ENCODE measurements at regions not wholly inside any gene's neighbourhood (a gene's known extent, or its start where the extent isn't known, plus 50 kb on each side); places are given as distances from the start of the nearest gene placed in this dataset.
A peak's percentile ranks its signal among the peaks of the same experiment; 100 is the strongest.

GRCh38 chr10:64134676-64135075 is 613.5 kb downstream of the REEP3 start:
- Histone ChIP-seq H3K4me1 (peaks cover 6% of the 10 kb centered on the region), H3K4me3 (no peak overlapping the region), H3K27me3 (no peaks in the 10 kb centered on the region), H3K36me3 (no peaks in the 10 kb centered on the region), H3F3A (ENCODE audit: low read depth) (no peaks in the 10 kb centered on the region), H3K9ac (no peak overlapping the region), H3K4me2 (no peak overlapping the region), H2AFZ (replicated peaks) (no peak overlapping the region), H3K79me2 (ENCODE audit: low read depth) (no peaks in the 10 kb centered on the region), H3K9me3 (ENCODE audit: low read depth) (no peaks in the 10 kb centered on the region), H3K27ac (no peak overlapping the region), H4K20me1 (ENCODE audit: low read depth) (no peaks in the 10 kb centered on the region)
- no peak overlapping the region for H3K4me3 Mint-ChIP-seq
- H3K4me1 Mint-ChIP-seq = peaks cover 8% of the 10 kb centered on the region
- DNase-seq (ENCODE audit: low spot score) = no peak
- H3K9me3 Mint-ChIP-seq = no peaks in the 10 kb centered on the region
- peaks cover under 1% of the 10 kb centered on the region for H3K27me3 Mint-ChIP-seq (ENCODE audit: insufficient read depth, low read depth)
- H3K36me3 Mint-ChIP-seq = no peaks in the 10 kb centered on the region
- TF ChIP-seq CTCF (IDR thresholded peaks at IDR 0.05) (no peak), EZH2 (IDR thresholded peaks at IDR 0.05) (no peak), EZH2phosphoT487 (IDR thresholded peaks at IDR 0.05) (no peak)
- H3K27ac Mint-ChIP-seq = no peak overlapping the region

DNA sequence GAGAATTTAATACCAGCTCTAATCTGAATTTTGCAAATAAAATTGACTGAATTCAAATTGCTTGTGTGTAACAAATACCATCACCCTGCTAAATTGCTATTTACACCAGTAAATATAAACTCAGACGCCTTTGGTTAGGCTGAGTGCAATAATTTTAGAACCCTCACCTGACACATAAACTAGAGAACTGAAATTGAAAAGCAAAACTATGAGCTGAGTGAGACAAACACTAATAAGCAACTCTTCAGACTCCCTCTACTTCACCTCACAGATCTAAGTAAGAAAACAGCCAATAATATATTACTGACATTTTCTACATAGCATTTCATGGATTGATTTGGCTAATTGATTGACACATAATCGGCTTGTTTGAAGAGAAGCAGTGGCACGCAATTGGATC is 621.2 kb downstream of the REEP3 start:
- H3K36me3 ChIP-seq = no peaks in the 10 kb centered on the region
- peaks cover 11% of the 10 kb centered on the region for H3K9me3 Mint-ChIP-seq
- H3K4me3 ChIP-seq = no peak overlapping the region
- no peaks in the 10 kb centered on the region for H4K20me1 ChIP-seq (ENCODE audit: low read depth)
- no peaks in the 10 kb centered on the region for H3K36me3 Mint-ChIP-seq
- H3K4me2 ChIP-seq = no peak overlapping the region
- no peaks in the 10 kb centered on the region for H3F3A ChIP-seq (ENCODE audit: low read depth)
- no peak overlapping the region for H3K27ac ChIP-seq
- H3K79me2 ChIP-seq (ENCODE audit: low read depth) = no peaks in the 10 kb centered on the region
- H3K27me3 Mint-ChIP-seq (ENCODE audit: insufficient read depth, low read depth) = no peaks in the 10 kb centered on the region
- H3K4me1 Mint-ChIP-seq = peaks cover 11% of the 10 kb centered on the region
- DNase-seq (ENCODE audit: low spot score) = no peak
- peaks cover 8% of the 10 kb centered on the region for H3K4me1 ChIP-seq
- no peak overlapping the region for H3K4me3 Mint-ChIP-seq
- H2AFZ ChIP-seq (replicated peaks) = peak overlapping the region; percentile 23
- no peak overlapping the region for H3K27ac Mint-ChIP-seq
- no peak for TF ChIP-seq CTCF (IDR thresholded peaks at IDR 0.05)
- TF ChIP-seq EZH2 (IDR thresholded peaks at IDR 0.05) = no peak
- no peak for TF ChIP-seq EZH2phosphoT487 (IDR thresholded peaks at IDR 0.05)
- no peak overlapping the region for H3K9ac ChIP-seq
- no peaks in the 10 kb centered on the region for H3K27me3 ChIP-seq
- no peaks in the 10 kb centered on the region for H3K9me3 ChIP-seq (ENCODE audit: low read depth)

DNA sequence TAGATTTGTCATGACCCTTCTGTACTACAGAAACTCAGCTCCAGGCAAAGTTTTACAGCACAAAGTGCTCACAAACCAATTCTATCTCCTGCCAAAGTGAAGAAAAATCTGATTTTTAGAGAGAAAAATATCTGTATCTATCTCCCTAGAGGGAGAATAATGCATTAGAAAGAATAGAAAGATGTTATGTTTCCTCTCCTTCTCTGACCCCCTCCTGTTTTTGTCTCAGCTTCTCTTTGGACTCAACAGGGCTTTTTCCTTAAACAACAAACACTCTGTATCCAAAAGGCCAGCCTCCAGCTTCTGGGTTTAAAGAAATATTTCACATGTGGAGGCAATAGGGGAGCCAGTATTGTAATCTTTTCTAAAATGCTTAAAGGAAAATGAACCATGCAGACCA is 627.4 kb downstream of the REEP3 start:
- no peak overlapping the region for H3K9ac ChIP-seq
- TF ChIP-seq EZH2 (IDR thresholded peaks at IDR 0.05) (no peak), EZH2phosphoT487 (IDR thresholded peaks at IDR 0.05) (no peak), CTCF (IDR thresholded peaks at IDR 0.05) (no peak)
- H3K4me2 ChIP-seq = peak overlapping the region; percentile 7
- H3K36me3 ChIP-seq = no peaks in the 10 kb centered on the region
- H3K4me3 ChIP-seq = no peak overlapping the region
- no peak overlapping the region for H3K4me3 Mint-ChIP-seq
- no peaks in the 10 kb centered on the region for H3K9me3 ChIP-seq (ENCODE audit: low read depth)
- peak; percentile 19 for DNase-seq (ENCODE audit: low spot score)
- H3K4me1 Mint-ChIP-seq = peaks cover 29% of the 10 kb centered on the region
- no peaks in the 10 kb centered on the region for H4K20me1 ChIP-seq (ENCODE audit: low read depth)
- H3K27ac Mint-ChIP-seq = peak overlapping the region; percentile 94
- H2AFZ ChIP-seq (replicated peaks) = peak overlapping the region; percentile 93
- no peaks in the 10 kb centered on the region for H3K27me3 ChIP-seq
- H3K27ac ChIP-seq = peak overlapping the region; percentile 54
- no peaks in the 10 kb centered on the region for H3K79me2 ChIP-seq (ENCODE audit: low read depth)
- H3K27me3 Mint-ChIP-seq (ENCODE audit: insufficient read depth, low read depth) = no peaks in the 10 kb centered on the region
- peaks cover 17% of the 10 kb centered on the region for H3K9me3 Mint-ChIP-seq
- no peaks in the 10 kb centered on the region for H3F3A ChIP-seq (ENCODE audit: low read depth)
- H3K4me1 ChIP-seq = peaks cover 18% of the 10 kb centered on the region
- H3K36me3 Mint-ChIP-seq = peaks cover 2% of the 10 kb centered on the region

Measured in neural progenitor cell (in vitro differentiated cells).